Glutamatergic neuron (in vitro differentiated cells): ENCODE measurements at regions not wholly inside any gene's neighbourhood (a gene's known extent, or its start where the extent isn't known, plus 50 kb on each side); places are given as distances from the start of the nearest gene placed in this dataset.

Source experiments
- DNase-seq: peaks from one replicate; pipeline ENCODE4 v3.0.0; 2022
- H3K27ac Mint-ChIP-seq: one replicate; pipeline ENCODE4 v1.8.0; 2020; ENCODE audit warnings: mild to moderate bottlenecking, mixed read lengths, inconsistent platforms; ENCODE audit not compliant: unreplicated experiment
- H3K27me3 Mint-ChIP-seq: one replicate; pipeline ENCODE4 v1.8.0; 2020; ENCODE audit warnings: mild to moderate bottlenecking, moderate library complexity, mixed read lengths, inconsistent platforms; ENCODE audit not compliant: unreplicated experiment
- H3K36me3 Mint-ChIP-seq: one replicate; pipeline ENCODE4 v1.8.0; 2020; ENCODE audit warnings: mild to moderate bottlenecking, mixed read lengths, inconsistent platforms; ENCODE audit not compliant: unreplicated experiment
- H3K4me1 Mint-ChIP-seq: one replicate; pipeline ENCODE4 v1.8.0; 2020; ENCODE audit warnings: mild to moderate bottlenecking, low read depth, mixed read lengths, inconsistent platforms; ENCODE audit not compliant: unreplicated experiment
- H3K4me3 Mint-ChIP-seq: one replicate; pipeline ENCODE4 v1.8.0; 2020; ENCODE audit warnings: mild to moderate bottlenecking, mixed read lengths, inconsistent platforms; ENCODE audit not compliant: unreplicated experiment
- H3K9me3 Mint-ChIP-seq: one replicate; pipeline ENCODE4 v1.8.0; 2020; ENCODE audit warnings: mild to moderate bottlenecking, moderate library complexity, mixed read lengths, inconsistent platforms; ENCODE audit not compliant: unreplicated experiment
- TF ChIP-seq, protein P1 (sequence below): fragments of 200-600 bp; sonication (generic); IDR thresholded peaks from one replicate; pipeline ENCODE4 v1.5.0; 2021; ENCODE audit not compliant: partially characterized antibody, unreplicated experiment

DNA sequence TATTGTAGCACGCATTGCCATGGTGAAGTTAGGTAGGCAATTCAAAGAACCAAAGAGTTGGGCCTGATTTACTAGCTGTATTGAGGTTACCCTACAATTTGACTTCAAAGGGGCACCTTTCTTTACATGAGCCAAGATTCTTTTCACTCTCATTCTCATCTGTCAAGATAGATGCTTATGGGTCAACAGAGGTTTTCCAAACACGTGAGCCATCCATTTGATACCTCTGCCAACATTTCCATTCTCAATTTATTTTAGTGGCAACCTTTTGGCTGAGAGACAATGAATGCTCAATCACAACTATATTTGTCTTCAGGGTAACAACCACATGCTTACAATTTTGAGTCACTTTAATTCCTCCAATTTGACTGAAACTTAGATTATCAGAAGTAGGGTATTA, 370.6 kb upstream of the CDH20 start:
- Mint-ChIP-seq H3K27me3 (no peaks in the 10 kb centered on the region), H3K9me3 (peaks cover 2% of the 10 kb centered on the region), H3K4me1 (no peaks in the 10 kb centered on the region), H3K36me3 (no peaks in the 10 kb centered on the region), H3K4me3 (no peak overlapping the region), H3K27ac (no peak overlapping the region)
- DNase-seq = no peak
- TF ChIP-seq, protein P1, sequence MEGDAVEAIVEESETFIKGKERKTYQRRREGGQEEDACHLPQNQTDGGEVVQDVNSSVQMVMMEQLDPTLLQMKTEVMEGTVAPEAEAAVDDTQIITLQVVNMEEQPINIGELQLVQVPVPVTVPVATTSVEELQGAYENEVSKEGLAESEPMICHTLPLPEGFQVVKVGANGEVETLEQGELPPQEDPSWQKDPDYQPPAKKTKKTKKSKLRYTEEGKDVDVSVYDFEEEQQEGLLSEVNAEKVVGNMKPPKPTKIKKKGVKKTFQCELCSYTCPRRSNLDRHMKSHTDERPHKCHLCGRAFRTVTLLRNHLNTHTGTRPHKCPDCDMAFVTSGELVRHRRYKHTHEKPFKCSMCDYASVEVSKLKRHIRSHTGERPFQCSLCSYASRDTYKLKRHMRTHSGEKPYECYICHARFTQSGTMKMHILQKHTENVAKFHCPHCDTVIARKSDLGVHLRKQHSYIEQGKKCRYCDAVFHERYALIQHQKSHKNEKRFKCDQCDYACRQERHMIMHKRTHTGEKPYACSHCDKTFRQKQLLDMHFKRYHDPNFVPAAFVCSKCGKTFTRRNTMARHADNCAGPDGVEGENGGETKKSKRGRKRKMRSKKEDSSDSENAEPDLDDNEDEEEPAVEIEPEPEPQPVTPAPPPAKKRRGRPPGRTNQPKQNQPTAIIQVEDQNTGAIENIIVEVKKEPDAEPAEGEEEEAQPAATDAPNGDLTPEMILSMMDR = no peak

DNA sequence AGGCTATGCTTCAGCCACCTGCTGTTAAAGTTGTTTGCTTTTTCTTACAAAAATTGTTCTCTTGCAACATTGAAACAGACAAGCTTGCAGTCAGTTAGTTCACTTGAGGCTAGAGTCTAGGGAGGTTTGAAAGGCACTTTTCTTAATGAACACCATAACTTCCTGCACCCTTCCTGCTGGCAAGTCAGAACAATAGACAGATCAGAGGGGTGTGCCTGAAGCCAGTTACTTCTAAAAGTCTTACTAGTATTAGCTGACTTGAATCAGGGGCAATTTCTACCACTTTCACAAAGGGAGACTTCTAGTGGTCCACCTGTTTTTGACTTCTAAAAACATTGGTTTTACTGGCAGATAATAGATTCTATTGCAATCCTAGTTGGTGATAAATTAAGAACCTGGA, 367.4 kb upstream of the CDH20 start:
- Mint-ChIP-seq H3K27ac (no peak overlapping the region), H3K27me3 (no peaks in the 10 kb centered on the region), H3K9me3 (peaks cover 2% of the 10 kb centered on the region), H3K4me1 (no peaks in the 10 kb centered on the region), H3K4me3 (no peak overlapping the region), H3K36me3 (no peaks in the 10 kb centered on the region)
- no peak for DNase-seq
- TF ChIP-seq, protein P1 = no peak

GRCh38 chr18:60966876-60967275, 366.4 kb upstream of the CDH20 start:
- Mint-ChIP-seq H3K4me1 (no peaks in the 10 kb centered on the region), H3K27ac (no peak overlapping the region), H3K36me3 (no peaks in the 10 kb centered on the region), H3K27me3 (no peaks in the 10 kb centered on the region), H3K4me3 (no peak overlapping the region), H3K9me3 (peaks cover 2% of the 10 kb centered on the region)
- DNase-seq = no peak
- TF ChIP-seq, protein P1 = no peak

DNA sequence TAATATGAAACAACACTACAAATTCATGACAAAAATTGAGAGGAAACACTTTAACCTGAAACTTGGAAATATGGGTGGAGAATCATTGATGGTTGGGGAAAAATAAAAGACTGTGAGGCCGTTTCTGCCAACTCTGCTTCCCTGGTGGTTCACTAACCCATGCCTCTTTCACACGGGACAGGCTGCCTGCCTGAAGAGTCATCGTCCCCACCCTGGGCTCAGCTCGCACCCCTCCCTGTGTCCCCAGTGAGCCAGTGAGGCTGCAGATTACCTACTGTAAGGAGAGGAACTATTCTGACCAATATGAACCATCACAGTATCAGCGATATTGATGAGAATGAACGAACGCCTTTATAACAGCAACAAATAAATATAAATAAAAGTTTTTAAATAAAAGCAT, 357.8 kb upstream of the CDH20 start:
- H3K4me1 Mint-ChIP-seq = no peaks in the 10 kb centered on the region

DNA sequence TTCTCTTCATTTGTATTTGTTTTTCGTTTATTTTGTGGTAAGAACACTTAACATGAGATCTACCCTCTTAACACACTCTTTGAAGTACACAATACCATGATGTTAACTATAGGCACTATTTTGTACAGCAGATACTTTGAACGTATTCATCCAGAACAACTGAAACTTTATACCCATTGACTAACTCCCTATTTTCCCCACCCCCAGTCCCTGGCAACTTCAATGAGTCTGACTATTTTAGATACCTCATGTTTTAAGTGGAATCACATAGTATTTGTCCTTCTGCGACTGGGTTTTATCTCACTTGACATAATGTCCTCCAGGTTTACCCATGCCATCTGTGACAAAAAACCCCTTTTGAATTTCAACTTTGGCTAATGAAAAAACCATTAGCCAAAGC, 356.3 kb upstream of the CDH20 start:
- Mint-ChIP-seq H3K4me3 (no peak overlapping the region), H3K9me3 (peaks cover 1% of the 10 kb centered on the region), H3K4me1 (no peaks in the 10 kb centered on the region), H3K36me3 (no peaks in the 10 kb centered on the region), H3K27me3 (no peaks in the 10 kb centered on the region), H3K27ac (no peak overlapping the region)
- TF ChIP-seq, protein P1 = no peak
- no peak for DNase-seq

More for the DNA sequence above, 357.8 kb upstream of the CDH20 start:
- no peaks in the 10 kb centered on the region for H3K9me3 Mint-ChIP-seq
- no peak overlapping the region for H3K4me3 Mint-ChIP-seq
- TF ChIP-seq, protein P1 = no peak
- H3K27me3 Mint-ChIP-seq = no peaks in the 10 kb centered on the region
- no peak for DNase-seq
- H3K36me3 Mint-ChIP-seq = no peaks in the 10 kb centered on the region
- no peak overlapping the region for H3K27ac Mint-ChIP-seq
